ENCODE measurements at regions not wholly inside any gene's neighbourhood (a gene's known extent, or its start where the extent isn't known, plus 50 kb on each side); places are given as distances from the start of the nearest gene placed in this dataset.

DNA sequence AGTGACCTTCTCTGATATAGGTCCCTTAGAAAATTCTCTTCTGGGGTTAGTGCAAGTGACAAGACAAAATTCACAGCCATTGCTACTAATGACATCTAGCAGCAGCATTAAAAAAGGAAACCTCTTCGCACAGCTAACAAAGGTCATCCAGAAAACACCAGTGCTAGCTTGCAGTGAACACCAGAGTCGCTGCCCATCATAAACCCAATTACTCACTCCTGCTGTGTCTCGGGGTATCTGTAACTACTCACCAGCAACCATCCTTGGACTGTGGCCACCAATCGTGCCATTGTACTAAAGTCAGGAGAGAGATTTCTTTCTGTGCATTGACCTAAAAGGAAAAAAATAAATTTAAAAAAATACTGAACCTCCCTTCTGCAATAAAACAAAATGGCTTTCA is 1494.7 kb upstream of the CDH8 start:
- Histone ChIP-seq H3K9me3 (peaks cover 0 to 6% (median 0%) of the 10 kb centered on the region in 4 donors), H3K4me1 (no peaks in the 10 kb centered on the region), H3K36me3 (no peaks in the 10 kb centered on the region), H3K4me3 (no peak overlapping the region), H3K27me3 (no peaks in the 10 kb centered on the region), H3K27ac (no peak overlapping the region)
- TF ChIP-seq POLR2AphosphoS5 (IDR thresholded peaks at IDR 0.05) (no peak), EP300 (IDR thresholded peaks at IDR 0.05) (no peak), POLR2A (IDR thresholded peaks at IDR 0.05) (no peak)
- TF ChIP-seq, protein P1, sequence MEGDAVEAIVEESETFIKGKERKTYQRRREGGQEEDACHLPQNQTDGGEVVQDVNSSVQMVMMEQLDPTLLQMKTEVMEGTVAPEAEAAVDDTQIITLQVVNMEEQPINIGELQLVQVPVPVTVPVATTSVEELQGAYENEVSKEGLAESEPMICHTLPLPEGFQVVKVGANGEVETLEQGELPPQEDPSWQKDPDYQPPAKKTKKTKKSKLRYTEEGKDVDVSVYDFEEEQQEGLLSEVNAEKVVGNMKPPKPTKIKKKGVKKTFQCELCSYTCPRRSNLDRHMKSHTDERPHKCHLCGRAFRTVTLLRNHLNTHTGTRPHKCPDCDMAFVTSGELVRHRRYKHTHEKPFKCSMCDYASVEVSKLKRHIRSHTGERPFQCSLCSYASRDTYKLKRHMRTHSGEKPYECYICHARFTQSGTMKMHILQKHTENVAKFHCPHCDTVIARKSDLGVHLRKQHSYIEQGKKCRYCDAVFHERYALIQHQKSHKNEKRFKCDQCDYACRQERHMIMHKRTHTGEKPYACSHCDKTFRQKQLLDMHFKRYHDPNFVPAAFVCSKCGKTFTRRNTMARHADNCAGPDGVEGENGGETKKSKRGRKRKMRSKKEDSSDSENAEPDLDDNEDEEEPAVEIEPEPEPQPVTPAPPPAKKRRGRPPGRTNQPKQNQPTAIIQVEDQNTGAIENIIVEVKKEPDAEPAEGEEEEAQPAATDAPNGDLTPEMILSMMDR (IDR thresholded peaks at IDR 0.05): no peak
- 56 to 85% (median 67%) methylated on average over 4 of the region's 4 CpGs for WGBS, 5 donors
- intact Hi-C loops (cut with DNase I; ENCODE audit: low total_unique reads): no loop called here
- DNase-seq: peak in 1 of 2 donors; percentile 6

DNA sequence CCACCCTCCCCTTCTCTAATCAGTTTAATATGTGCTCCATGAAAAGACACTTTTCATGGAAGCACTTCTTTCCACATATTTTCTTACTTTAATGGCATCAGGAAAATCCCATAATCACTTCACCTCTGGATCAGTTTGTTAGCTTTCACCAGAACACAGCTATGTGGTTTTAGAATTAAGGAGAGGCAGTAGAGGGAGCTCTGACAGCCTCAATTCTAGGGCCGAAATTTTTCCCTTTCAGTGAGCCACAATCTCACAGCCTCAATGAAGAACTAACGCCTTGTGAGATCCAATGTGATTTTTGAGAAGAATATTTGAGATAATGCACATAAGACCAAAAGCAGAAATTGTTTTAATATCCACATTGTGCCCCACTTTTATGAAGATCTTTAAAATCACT is 1494.0 kb upstream of the CDH8 start:
- DNase-seq: peak in 1 of 2 donors; percentile 5
- TF ChIP-seq POLR2AphosphoS5 (IDR thresholded peaks at IDR 0.05) (no peak), EP300 (IDR thresholded peaks at IDR 0.05) (no peak), POLR2A (IDR thresholded peaks at IDR 0.05) (no peak)
- TF ChIP-seq, protein P1 (IDR thresholded peaks at IDR 0.05): no peak
- Histone ChIP-seq H3K9me3 (peaks cover 0 to 6% (median 0%) of the 10 kb centered on the region in 4 donors), H3K27me3 (no peaks in the 10 kb centered on the region), H3K4me3 (no peak overlapping the region), H3K4me1 (no peaks in the 10 kb centered on the region), H3K36me3 (no peaks in the 10 kb centered on the region), H3K27ac (no peak overlapping the region)
- intact Hi-C loops (cut with DNase I; ENCODE audit: low total_unique reads): no loop called here
- WGBS, 5 donors: 46 to 60% (median 52%) methylated on average over 2 of the region's 2 CpGs

DNA sequence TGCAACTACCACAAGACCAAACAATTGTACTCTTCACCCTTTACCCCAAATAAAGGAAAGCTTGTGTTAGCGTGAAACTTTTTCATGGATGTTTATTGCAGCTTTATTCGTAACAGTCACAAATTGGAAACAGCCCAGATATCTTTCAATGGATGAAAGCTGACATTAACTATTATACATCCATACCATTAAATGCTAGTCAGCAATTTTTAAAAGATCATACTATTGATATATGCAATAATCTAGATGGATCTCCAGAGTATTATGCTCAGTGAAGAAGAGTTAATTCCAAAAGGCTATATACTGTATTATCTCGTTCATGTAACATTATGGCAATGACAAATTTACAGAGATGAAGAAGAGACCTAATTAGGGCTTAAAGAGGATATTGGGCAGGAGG is 1491.2 kb upstream of the CDH8 start:
- TF ChIP-seq POLR2A (IDR thresholded peaks at IDR 0.05): no peak
- TF ChIP-seq, protein P1 (IDR thresholded peaks at IDR 0.05): no peak
- TF ChIP-seq POLR2AphosphoS5 (IDR thresholded peaks at IDR 0.05): no peak
- no peak for TF ChIP-seq EP300 (IDR thresholded peaks at IDR 0.05)
- peaks cover 0 to 4% (median 0%) of the 10 kb centered on the region in 4 donors for H3K9me3 ChIP-seq
- H3K27ac ChIP-seq: no peak overlapping the region
- DNase-seq: no peak
- no peaks in the 10 kb centered on the region for H3K27me3 ChIP-seq
- WGBS, 5 donors: 81 to 89% (median 85%) methylated on average over 3 of the region's 3 CpGs
- intact Hi-C loops (cut with DNase I; ENCODE audit: low total_unique reads): no loop called here
- no peaks in the 10 kb centered on the region for H3K36me3 ChIP-seq
- H3K4me1 ChIP-seq: no peaks in the 10 kb centered on the region
- H3K4me3 ChIP-seq: no peak overlapping the region

DNA sequence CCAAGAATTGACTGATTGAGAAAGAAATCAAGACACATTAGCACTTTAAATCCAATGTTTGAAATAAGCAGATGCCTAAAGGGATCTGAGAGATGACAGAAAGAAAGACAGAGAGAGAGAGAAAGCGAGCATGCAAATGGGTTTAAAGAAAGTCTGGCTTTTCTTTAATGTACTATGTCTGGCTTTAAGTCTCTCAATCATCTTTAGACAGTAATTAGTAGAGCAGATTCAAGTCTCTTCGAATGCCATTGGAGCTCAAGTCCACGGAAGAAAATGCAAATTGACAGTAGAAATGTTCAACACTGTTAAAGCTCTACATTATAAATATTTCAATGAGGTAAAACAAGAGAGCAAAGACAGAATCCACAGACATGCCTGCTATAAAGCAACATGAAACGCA is 1480.2 kb upstream of the CDH8 start:
- H3K9me3 ChIP-seq: no peaks in the 10 kb centered on the region
- H3K36me3 ChIP-seq: no peaks in the 10 kb centered on the region
- no peak for TF ChIP-seq EP300 (IDR thresholded peaks at IDR 0.05)
- TF ChIP-seq POLR2A (IDR thresholded peaks at IDR 0.05): no peak
- no peak for TF ChIP-seq POLR2AphosphoS5 (IDR thresholded peaks at IDR 0.05)
- TF ChIP-seq, protein P1 (IDR thresholded peaks at IDR 0.05): no peak
- H3K4me3 ChIP-seq: no peak overlapping the region
- no peaks in the 10 kb centered on the region for H3K4me1 ChIP-seq
- no peak overlapping the region for H3K27ac ChIP-seq
- no peaks in the 10 kb centered on the region for H3K27me3 ChIP-seq
- WGBS, 5 donors: 53 to 79% (median 66%) methylated on average over 4 of the region's 4 CpGs
- intact Hi-C loops (cut with DNase I; ENCODE audit: low total_unique reads): no loop called here
- no peak for DNase-seq

All from stomach (tissue), 8 donors.